Mesothelial cell of epicardium (in vitro differentiated cells): ENCODE measurements at regions not wholly inside any gene's neighbourhood (a gene's known extent, or its start where the extent isn't known, plus 50 kb on each side); places are given as distances from the start of the nearest gene placed in this dataset.

Experiments used
- DNase-seq, 2 experiments: peaks; one replicate each; pipeline ENCODE4 v3.0.0; 2021; ENCODE audit warnings: low spot score in 2 of 2; ENCODE audit not compliant: unreplicated experiment in 2 of 2
- H3K27ac Mint-ChIP-seq: 2 replicates; pipeline ENCODE4 v1.8.0; 2021; ENCODE audit warnings: mixed read lengths
- H3K27me3 Mint-ChIP-seq: 2 replicates; pipeline ENCODE4 v1.8.0; 2021; ENCODE audit warnings: low read depth, mixed read lengths
- H3K36me3 Mint-ChIP-seq: 2 replicates; pipeline ENCODE4 v1.8.0; 2021; ENCODE audit warnings: mixed read lengths
- H3K4me1 Mint-ChIP-seq: 2 replicates; pipeline ENCODE4 v1.8.0; 2021; ENCODE audit warnings: mixed read lengths
- H3K4me3 Mint-ChIP-seq: 2 replicates; pipeline ENCODE4 v1.8.0; 2021; ENCODE audit warnings: mild to moderate bottlenecking, moderate library complexity, mixed read lengths
- H3K9me3 Mint-ChIP-seq: 2 replicates; pipeline ENCODE4 v1.8.0; 2021; ENCODE audit warnings: mixed read lengths
- TF ChIP-seq, protein P1 (sequence below): fragments of 200-600 bp; sonication (generic); IDR thresholded peaks from one replicate; pipeline ENCODE4 v1.5.0; 2021; ENCODE audit warnings: antibody characterized with exemption; ENCODE audit not compliant: unreplicated experiment

DNA sequence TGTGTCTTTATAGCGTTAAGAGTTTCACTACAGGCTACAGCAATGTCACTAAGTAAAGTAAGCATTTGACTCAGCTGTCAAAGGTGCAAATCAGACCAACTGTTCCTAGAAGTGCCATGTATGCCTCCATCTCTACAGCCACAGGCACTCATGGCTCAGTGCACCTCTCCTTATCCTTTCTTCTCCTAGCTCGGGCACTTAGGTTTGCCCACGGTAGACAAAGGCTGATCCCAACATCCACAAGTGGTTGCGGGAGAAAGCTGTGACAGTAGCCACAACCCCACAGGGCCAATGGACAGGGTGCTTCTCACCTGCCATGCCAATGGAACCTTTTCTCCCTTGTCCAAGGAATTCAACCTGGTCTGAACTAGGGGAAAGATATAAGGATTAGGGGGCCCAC lies 228.5 kb upstream of the EXOC2 start:
- Mint-ChIP-seq H3K4me1 (no peaks in the 10 kb centered on the region), H3K27ac (no peak overlapping the region), H3K4me3 (no peak overlapping the region), H3K27me3 (peaks cover 16% of the 10 kb centered on the region), H3K9me3 (peaks cover 53% of the 10 kb centered on the region), H3K36me3 (no peaks in the 10 kb centered on the region)
- TF ChIP-seq, protein P1, sequence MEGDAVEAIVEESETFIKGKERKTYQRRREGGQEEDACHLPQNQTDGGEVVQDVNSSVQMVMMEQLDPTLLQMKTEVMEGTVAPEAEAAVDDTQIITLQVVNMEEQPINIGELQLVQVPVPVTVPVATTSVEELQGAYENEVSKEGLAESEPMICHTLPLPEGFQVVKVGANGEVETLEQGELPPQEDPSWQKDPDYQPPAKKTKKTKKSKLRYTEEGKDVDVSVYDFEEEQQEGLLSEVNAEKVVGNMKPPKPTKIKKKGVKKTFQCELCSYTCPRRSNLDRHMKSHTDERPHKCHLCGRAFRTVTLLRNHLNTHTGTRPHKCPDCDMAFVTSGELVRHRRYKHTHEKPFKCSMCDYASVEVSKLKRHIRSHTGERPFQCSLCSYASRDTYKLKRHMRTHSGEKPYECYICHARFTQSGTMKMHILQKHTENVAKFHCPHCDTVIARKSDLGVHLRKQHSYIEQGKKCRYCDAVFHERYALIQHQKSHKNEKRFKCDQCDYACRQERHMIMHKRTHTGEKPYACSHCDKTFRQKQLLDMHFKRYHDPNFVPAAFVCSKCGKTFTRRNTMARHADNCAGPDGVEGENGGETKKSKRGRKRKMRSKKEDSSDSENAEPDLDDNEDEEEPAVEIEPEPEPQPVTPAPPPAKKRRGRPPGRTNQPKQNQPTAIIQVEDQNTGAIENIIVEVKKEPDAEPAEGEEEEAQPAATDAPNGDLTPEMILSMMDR: no peak
- DNase-seq: no peak

- H3K27ac Mint-ChIP-seq: no peak overlapping the region
- peaks cover 12% of the 10 kb centered on the region for H3K27me3 Mint-ChIP-seq
- H3K36me3 Mint-ChIP-seq: no peaks in the 10 kb centered on the region
- TF ChIP-seq, protein P1: no peak
- no peak for DNase-seq
- H3K4me1 Mint-ChIP-seq: no peaks in the 10 kb centered on the region
- H3K4me3 Mint-ChIP-seq: no peak overlapping the region
- peaks cover 57% of the 10 kb centered on the region for H3K9me3 Mint-ChIP-seq
Measured at GRCh38 chr6:920512-920911, 227.6 kb upstream of the EXOC2 start.

DNA sequence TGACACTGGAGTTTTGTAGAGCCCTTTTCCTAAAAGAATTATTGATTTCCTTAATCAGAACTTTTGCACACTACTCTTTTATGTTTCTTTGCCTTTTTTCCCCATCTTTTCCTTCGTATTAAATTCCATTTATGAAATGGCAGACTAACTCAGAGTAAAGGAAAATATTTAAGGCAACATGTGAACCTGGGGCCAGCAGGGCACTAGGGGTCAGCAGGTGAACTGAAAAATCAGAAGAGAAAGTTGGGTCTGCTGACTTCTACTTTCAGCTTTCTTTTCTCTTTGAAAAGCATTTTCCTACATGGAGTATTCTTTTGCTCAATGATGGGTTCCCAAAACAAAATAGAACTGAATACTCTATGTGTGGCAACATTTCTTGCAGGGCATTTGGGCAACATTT lies 226.6 kb upstream of the EXOC2 start:
- Mint-ChIP-seq H3K4me3 (no peak overlapping the region), H3K4me1 (no peaks in the 10 kb centered on the region), H3K27me3 (peaks cover 15% of the 10 kb centered on the region), H3K9me3 (peaks cover 57% of the 10 kb centered on the region), H3K36me3 (no peaks in the 10 kb centered on the region), H3K27ac (no peak overlapping the region)
- TF ChIP-seq, protein P1: no peak
- no peak for DNase-seq

GRCh38 chr6:917939-918338 lies 225.0 kb upstream of the EXOC2 start:
- Mint-ChIP-seq H3K36me3 (no peaks in the 10 kb centered on the region), H3K4me3 (no peak overlapping the region), H3K4me1 (peaks cover 2% of the 10 kb centered on the region), H3K27me3 (peaks cover 16% of the 10 kb centered on the region), H3K27ac (no peak overlapping the region), H3K9me3 (peaks cover 48% of the 10 kb centered on the region)
- no peak for DNase-seq
- TF ChIP-seq, protein P1: no peak

DNA sequence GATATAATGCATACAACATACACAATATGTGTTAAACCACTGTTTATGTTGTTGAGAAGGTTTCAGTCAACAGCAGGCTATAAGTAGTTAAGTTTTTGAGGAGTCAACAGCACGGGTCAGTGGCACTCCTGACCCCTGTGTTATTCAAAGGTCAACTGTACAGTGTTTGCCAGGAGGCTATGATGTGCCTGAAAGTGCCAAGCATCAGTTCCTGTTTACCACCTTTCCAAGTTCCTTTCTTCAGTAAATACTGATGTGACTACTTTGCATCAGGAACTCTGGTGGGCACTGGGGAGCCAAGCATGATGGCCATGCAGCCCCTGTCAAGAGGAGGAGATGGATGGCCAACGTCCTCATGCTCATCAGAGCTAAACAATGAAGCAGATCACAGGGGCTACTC lies 224.4 kb upstream of the EXOC2 start:
- no peak for DNase-seq
- TF ChIP-seq, protein P1: no peak
- H3K27me3 Mint-ChIP-seq: peaks cover 19% of the 10 kb centered on the region
- peaks cover 2% of the 10 kb centered on the region for H3K4me1 Mint-ChIP-seq
- H3K4me3 Mint-ChIP-seq: no peak overlapping the region
- no peak overlapping the region for H3K27ac Mint-ChIP-seq
- H3K9me3 Mint-ChIP-seq: peaks cover 45% of the 10 kb centered on the region
- H3K36me3 Mint-ChIP-seq: no peaks in the 10 kb centered on the region

- H3K36me3 Mint-ChIP-seq: no peaks in the 10 kb centered on the region
- H3K4me1 Mint-ChIP-seq: peaks cover 2% of the 10 kb centered on the region
- TF ChIP-seq, protein P1: no peak
- no peak for DNase-seq
- H3K27ac Mint-ChIP-seq: no peak overlapping the region
- H3K9me3 Mint-ChIP-seq: peaks cover 42% of the 10 kb centered on the region
- no peak overlapping the region for H3K4me3 Mint-ChIP-seq
- peaks cover 28% of the 10 kb centered on the region for H3K27me3 Mint-ChIP-seq
Measured at GRCh38 chr6:916131-916530, 223.2 kb upstream of the EXOC2 start.
